CMK (cell line): ENCODE measurements at regions not wholly inside any gene's neighbourhood (a gene's known extent, or its start where the extent isn't known, plus 50 kb on each side); places are given as distances from the start of the nearest gene placed in this dataset.

Source experiments
- DNase-seq: peaks from one replicate; pipeline ENCODE4 v3.0.0-alpha.2; 2010; ENCODE audit warnings: low read depth

- no peak for DNase-seq
Measured at GRCh38 chr15:35596285-35596684, 50.3 kb upstream of the DPH6 start.

DNA sequence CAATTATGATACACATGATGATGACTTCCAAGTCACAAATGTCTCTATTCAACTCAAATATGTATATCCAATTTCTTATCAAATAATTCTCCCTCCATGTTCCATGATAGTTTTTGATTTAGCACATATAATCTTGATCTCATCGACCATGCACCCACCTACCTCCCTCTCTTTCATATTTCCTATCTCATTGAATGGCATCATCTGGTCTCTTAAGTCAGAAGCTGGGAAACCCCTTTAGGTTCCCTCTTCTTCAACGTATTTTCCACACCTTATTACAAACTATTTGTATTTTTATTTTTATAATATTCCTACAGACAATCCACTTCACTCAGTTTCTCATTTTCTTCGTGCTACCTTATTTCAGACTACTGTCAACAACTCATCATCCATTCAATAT is 56.9 kb upstream of the DPH6 start:
- no peak for DNase-seq

DNA sequence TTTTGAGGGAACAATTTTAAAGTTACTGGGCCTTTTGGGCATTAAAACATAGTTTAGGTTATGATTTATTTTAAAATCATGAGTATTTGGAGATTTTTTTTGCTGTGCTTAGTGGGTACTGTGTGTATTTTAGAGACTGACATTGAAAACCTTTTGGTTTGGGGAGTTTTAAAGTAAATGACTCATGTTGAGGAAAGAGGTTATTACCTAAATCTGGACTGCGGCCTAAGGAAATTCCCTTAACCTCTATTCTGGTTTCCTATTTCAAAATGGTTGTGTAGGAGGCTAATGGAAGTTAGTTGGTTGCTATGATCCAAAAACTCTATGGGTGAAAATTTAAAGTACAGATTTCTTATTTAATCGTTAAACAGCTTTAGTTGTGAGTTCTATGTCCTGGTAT is 57.3 kb upstream of the DPH6 start:
- no peak for DNase-seq

- no peak for DNase-seq
Measured at GRCh38 chr15:35603856-35604255, 57.9 kb upstream of the DPH6 start.

DNA sequence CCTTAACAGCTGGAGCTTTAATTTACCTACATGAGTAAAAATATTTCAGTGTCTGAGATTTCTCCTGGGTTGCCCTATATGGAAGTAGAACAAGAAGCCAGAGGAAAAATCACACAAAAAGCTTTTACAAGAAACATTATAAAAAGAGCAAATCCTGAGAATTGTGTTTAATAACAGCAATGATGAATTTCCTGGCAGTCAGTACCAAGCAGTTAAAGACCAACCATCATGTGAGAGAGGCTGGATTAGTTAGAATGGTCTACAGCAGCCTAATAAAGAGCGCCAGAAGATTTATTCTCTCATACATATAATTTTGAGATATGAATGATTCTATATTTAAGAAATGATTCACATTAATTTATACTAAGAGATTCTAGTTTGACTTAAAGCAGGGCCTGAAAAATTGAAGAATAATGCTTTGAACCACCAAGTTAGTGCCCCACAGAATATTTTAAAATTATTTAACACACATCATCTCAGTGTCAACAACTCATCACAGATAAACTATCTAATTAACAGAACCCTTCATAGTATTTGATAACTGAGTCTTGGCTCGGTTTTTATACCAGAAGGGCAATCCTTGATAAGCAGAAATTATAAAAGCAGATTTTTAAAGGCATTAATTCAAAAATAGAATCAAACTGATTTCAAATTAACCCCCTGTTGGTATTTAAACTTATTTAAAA is 59.9 kb upstream of the DPH6 start:
- no peak for DNase-seq

- DNase-seq, result no peak
Measured at GRCh38 chr15:35606450-35606779, 60.5 kb upstream of the DPH6 start.

GRCh38 chr15:35616498-35617271 is 70.7 kb upstream of the DPH6 start:
- DNase-seq, result no peak

DNA sequence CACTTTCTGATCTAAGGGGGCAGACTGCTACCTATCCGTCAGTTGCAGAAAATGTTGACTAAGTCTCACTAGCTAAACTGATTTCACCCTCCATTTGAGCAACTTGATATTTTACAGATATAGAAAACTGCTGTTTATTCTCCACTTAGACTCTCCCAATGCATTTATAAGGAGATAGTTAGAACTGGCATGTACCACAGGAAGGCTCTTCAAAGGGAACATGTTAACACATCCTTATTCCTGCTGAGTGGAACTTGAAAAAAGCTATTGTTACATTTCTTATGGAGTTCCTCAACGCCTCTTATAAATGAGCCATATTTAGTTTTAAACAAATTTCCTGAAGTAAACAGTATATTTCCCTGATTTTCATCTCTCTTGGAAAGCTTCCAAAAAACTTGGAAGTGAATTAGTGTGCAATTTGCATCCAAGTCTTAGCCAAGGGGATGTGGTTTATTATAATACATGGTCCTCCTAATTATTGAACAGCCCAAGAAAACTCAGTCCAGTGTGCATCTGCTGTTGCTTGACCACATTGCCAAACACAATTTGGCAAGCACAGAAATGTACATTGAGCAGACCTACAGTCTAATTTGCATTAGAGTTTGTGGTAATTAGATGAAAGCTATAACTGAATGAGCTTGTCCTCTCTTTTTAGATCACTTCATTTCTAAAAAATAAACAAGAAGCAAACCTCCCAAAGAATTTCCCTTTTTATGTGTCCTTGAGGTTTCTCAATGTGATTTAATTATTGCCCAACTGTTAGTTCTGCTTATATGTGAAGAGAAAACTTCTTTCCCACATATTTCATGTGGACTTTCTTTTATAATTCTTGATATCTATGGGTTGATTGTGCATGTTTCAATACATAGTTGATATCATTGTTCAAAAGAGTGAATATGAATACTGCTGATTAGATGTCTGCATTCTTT is 72.6 kb upstream of the DPH6 start:
- no peak for DNase-seq

DNA sequence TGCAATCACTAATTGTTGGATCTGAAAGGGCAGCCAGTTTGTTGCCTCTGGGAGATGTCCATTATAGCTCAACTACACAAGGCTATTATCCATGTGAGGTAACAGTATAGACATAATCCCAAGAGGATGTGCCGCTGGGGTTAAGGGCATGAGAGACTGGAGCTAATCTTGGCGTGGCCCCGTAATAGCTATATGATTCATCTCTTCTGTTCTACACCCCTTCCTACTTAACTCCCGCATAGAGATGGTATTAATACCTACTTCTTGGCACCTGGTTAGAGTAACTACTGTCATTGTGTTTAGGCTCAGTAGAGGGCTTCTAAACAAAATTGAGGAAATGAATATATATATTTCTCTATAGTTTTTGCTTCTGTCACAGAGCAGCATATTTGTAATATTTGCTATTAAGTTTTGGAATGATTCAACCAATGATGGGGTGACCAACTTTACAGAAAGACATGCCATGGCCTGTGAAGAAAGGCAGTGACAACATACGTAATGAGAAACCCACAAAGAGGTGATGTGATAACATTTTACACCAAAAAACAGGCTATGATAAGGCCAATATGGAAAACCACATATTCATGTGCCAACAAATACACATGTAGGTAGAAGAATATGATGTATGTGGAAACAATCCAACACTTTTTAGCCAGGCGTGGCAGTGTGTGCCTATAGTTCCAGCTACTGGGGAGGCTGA is 76.8 kb upstream of the DPH6 start:
- no peak for DNase-seq

DNA sequence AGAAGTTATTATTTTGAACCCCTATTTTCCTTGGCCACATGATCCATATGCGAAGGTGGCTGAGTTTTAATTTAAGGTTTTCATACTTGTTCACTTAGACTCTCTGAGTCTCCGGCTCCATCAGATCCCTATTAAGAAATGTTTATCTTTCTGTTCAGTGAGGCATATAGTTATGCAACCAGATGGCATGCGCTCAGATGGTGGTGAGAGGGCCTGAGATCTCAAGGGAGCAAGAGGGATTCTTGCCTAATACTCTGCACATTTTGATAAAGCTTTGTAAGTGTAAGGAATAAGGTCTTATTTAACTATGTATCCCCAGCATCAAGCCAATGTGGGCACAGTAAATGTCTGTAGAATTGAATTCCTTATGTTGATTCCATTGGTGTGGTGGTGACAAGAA is 78.9 kb upstream of the DPH6 start:
- DNase-seq, result no peak

DNA sequence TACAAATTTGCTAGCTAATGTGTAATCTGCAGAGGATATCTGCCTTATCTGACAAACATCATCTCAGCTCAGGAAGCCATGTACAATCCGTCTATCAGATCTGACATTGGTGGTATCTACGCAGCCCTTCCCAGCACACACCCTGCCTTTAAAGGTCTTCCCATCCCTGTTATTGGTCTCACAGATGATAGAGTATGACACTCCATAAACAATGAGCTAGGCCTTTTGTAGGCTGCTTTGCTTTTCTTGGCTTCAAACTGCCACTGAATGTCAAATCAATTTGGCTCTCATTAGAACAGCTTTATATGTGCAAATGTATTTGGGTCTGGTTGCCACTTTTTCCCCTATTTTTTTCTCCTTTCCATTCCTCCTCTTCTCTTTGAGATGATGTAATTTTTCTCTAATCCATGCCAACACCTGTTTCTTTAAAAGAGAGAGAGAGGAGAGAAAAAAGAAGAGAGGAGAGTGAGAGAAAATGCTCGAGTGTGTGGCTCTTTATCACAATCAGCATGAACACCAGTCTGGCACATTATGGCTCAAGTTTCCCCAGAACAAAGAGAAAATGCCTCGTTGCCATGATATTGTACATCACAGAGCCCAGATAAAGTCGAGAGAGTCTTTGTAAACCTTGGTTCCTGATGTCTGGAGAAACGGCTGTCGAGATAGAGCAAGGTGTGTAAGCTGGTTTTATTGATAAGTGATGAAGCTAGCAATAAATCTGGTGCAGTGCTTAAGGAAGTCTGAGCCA is 80.8 kb upstream of the DPH6 start:
- DNase-seq, result peak; percentile 33

DNA sequence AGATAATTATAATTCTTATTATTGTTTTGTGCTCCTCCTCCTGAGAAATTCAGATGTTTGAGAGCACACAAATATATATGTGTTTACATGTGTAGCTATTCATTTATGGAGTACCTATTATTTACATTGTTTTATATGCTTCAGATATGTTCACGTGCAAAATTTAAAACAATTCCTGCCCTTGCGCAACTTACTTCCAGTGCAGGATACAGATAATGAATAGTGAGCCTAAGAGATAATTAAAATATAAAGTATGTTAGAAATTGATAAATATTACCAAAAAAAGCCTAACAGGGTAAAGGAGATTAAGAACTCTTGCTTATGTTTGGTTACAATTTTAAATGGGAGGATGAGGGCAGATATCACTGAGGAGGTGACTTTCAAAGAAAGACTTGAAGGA is 81.7 kb upstream of the DPH6 start:
- no peak for DNase-seq

- DNase-seq, result no peak
Measured at GRCh38 chr15:35629766-35630165, 83.8 kb upstream of the DPH6 start.

DNA sequence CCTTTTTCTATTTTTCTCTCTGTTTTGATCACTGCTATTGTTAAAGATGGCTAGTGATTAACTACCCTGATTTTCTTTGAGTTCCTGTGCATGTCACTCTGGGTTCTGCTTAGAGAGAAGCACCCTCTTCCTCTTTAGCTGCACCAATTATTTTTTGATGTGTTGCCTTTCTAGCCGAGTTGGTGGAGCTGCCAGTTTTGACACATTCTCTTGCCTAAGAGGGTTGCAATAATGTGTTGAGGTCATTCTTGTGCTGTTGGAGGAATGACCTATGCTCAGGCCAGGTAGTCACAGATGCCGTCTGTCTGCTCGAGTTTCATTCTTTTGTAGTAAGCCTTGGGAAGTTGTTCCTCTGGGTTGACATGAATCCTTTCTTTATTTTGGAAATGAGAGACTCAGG is 84.6 kb upstream of the DPH6 start:
- DNase-seq, result no peak

DNA sequence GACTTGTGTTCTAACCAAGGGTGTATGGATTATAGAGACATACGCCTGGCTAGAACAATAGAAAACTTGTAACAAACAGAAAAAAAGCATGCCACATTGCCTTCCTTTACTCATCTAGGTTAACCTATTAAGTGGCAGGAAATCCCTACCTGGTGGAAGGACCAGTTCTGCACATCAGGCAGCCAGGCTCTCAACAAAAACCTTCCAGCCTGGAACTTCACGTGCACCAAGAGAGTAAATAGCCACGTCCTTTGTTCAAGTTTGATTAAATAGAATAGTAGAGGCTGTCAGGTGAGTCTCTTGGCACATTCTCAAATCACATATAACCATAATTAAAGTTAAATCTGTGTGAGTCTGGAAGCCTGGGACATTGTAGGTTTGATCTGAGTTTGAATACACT is 85.0 kb upstream of the DPH6 start:
- DNase-seq, result no peak

DNA sequence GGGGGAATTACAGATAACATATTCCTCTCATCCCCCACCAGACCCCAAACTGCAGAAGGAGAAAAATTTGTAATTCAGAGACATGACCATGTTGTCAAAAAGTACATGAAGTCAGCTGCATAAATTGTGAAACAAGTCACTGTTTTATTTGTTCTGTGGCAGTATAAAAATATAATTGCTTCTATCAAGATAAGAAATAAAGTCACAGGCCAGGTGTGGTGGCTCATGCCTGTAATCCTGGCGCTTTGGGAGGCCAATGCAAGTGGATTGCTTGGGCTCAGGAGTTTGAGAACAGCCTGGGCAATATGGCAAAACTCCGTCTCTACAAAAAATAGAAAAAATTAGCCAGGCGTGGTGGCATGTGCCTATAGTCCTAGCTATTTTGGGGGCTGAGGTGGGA is 87.7 kb upstream of the DPH6 start:
- DNase-seq, result no peak

DNA sequence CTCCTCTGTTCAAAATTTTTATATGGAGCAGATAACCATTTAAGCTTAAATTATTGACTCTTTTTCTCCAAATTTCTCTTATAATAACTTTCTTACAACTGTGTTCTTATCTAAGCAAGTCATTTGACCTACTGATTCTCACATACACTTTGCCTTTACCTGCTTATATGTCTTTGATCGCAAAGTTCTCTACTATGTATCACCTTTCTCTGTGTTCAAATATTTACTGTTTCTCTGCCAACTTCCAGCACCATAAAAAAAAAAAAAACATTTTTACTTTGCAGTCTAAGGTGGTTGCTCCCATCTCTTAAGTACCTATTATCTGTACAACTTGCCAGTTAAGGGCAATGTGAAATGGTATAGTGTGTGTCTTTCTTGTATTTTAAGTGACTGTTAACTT is 100.8 kb upstream of the DPH6 start:
- no peak for DNase-seq

DNA sequence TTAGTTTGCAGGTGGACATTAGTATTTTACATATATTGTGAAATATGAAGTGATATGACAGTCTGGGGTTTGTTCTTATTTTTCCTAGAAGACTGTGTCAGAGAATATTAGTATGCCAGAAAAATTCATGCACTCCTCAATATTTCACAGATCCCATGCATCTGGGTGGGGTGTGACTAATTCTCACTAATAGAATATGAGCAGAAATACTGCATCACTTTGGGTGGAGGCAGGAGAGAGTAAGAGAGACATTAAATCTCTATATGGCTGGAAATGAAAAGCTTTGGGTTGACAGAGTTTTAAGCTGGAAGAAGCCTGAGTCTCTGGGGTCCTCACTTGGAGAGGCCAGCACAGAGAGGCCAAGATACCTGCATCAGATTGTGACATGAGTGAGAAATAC is 101.3 kb upstream of the DPH6 start:
- DNase-seq, result no peak

DNA sequence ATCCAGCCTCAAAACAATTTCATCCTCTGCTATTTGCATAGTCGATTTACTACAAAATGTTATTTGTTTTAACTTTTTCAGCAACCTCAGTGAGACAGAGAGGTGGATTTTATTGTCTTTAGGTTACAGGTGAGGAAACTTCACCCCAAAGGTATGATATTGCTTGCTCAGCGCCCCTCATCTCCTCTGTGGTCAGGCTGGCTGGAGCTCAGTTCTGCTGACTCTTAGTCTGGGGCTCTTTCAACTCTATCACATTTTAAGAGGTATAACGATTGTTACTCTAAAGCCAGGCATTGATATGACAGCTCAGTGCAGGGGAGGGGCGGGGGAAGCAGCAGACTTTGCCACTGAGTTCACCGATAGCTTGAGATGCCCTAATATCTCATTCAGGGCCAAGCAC is 103.0 kb upstream of the DPH6 start:
- DNase-seq, result no peak

DNA sequence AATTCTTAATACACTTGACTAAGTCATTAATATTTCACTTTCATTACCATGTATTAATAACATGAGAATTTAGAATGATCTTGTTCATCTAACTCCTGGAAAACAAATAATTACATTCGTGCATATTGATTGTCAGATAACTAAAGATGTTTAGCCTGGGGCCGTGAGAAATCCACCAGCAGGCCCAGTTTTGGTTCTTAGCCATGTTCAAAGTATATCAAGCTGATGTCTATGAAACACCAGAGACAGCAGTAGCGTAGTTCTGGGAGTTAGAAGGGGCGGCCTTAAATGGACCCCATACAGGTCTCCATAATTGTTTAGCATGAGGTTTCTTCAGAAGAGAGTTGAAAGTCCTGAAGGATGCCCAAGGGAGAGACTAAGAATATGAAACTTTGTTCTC is 103.6 kb upstream of the DPH6 start:
- no peak for DNase-seq

GRCh38 chr15:35654332-35654731 is 108.4 kb upstream of the DPH6 start:
- no peak for DNase-seq
